HS-5 (cell line): ENCODE measurements at regions not wholly inside any gene's neighbourhood (a gene's known extent, or its start where the extent isn't known, plus 50 kb on each side); places are given as distances from the start of the nearest gene placed in this dataset.

Experiments
- DNase-seq: peaks from one replicate; pipeline ENCODE4 v3.0.0-alpha.2; 2012; ENCODE audit warnings: low read depth

GRCh38 chr5:146254223-146254622, 50.8 kb downstream of the RBM27 start:
- no peak for DNase-seq

- DNase-seq = no peak
Measured at GRCh38 chr5:146273109-146273508, 65.5 kb upstream of the POU4F3 start.

- peak; percentile 85 for DNase-seq
Measured at GRCh38 chr5:146283344-146283761, 55.3 kb upstream of the POU4F3 start.

GRCh38 chr5:146284016-146284415, 54.6 kb upstream of the POU4F3 start:
- DNase-seq = no peak
